HEK293 (cell line): ENCODE measurements at regions not wholly inside any gene's neighbourhood (a gene's known extent, or its start where the extent isn't known, plus 50 kb on each side); places are given as distances from the start of the nearest gene placed in this dataset.

Experiments used
- CTCF ChIP-seq: fragments of 450-650 bp; formaldehyde crosslinking; IDR thresholded peaks from 2 replicates; pipeline ENCODE4 v1.5.1; 2016; ENCODE audit warnings: missing biosample characterization, missing genetic modification characterization
- KLF16 ChIP-seq: fragments of 450-650 bp; formaldehyde crosslinking; IDR thresholded peaks from 2 replicates; pipeline ENCODE4 v1.5.1; 2017; ENCODE audit warnings: missing biosample characterization, missing genetic modification characterization
- REPIN1 ChIP-seq: fragments of 450-650 bp; formaldehyde crosslinking; IDR thresholded peaks from 2 replicates; pipeline ENCODE4 v1.5.1; 2017; ENCODE audit warnings: missing biosample characterization, missing genetic modification characterization, low read depth
- ZBTB7A ChIP-seq: fragments of 450-650 bp; formaldehyde crosslinking; IDR thresholded peaks from 2 replicates; pipeline ENCODE4 v1.5.1; 2016; ENCODE audit warnings: low read depth, missing biosample characterization, missing genetic modification characterization
- ZNF175 ChIP-seq: fragments of 450-650 bp; formaldehyde crosslinking; IDR thresholded peaks from 2 replicates; pipeline ENCODE4 v1.5.1; 2016; ENCODE audit warnings: missing biosample characterization, missing genetic modification characterization
- ZNF26 ChIP-seq: fragments of 450-650 bp; formaldehyde crosslinking; IDR thresholded peaks from 2 replicates; pipeline ENCODE4 v1.5.1; 2016; ENCODE audit warnings: missing biosample characterization, missing genetic modification characterization
- ZNF449 ChIP-seq: fragments of 450-650 bp; formaldehyde crosslinking; IDR thresholded peaks from 2 replicates; pipeline ENCODE4 v1.5.1; 2017; ENCODE audit warnings: missing biosample characterization, mild to moderate bottlenecking, missing genetic modification characterization, moderate library complexity
- ZNF610 ChIP-seq: fragments of 450-650 bp; formaldehyde crosslinking; IDR thresholded peaks from 2 replicates; pipeline ENCODE4 v1.5.1; 2016; ENCODE audit warnings: missing biosample characterization, missing genetic modification characterization, borderline replicate concordance
- ZNF660 ChIP-seq: fragments of 450-650 bp; IDR thresholded peaks from 2 replicates; pipeline ENCODE4 v1.5.1; 2018; ENCODE audit warnings: missing biosample characterization, mild to moderate bottlenecking, missing genetic modification characterization
- ZNF704 ChIP-seq: fragments of 450-650 bp; formaldehyde crosslinking; IDR thresholded peaks from 2 replicates; pipeline ENCODE4 v1.5.1; 2016; ENCODE audit warnings: missing biosample characterization, missing genetic modification characterization
- ZNF707 ChIP-seq: fragments of 450-650 bp; formaldehyde crosslinking; IDR thresholded peaks from 2 replicates; pipeline ENCODE4 v1.5.1; 2016; ENCODE audit warnings: missing biosample characterization, missing genetic modification characterization
- TF ChIP-seq, protein P1 (sequence below): IDR thresholded peaks from 2 replicates; pipeline ENCODE4 v1.6.1; 2011; ENCODE audit warnings: mild to moderate bottlenecking, low read depth, low read length, borderline replicate concordance
- TF ChIP-seq, protein P2 (sequence below): fragments of 450-650 bp; formaldehyde crosslinking; IDR thresholded peaks from 2 replicates; pipeline ENCODE4 v1.5.1; 2016; ENCODE audit warnings: missing biosample characterization, missing genetic modification characterization

GRCh38 chr5:2986301-2986700 lies 234.8 kb upstream of the IRX2 start:
- TF ChIP-seq ZNF704 (tag by site-specific recombination) (no peak), ZNF660 (no peak), ZNF175 (tag by site-specific recombination) (no peak), ZNF449 (tag by site-specific recombination) (no peak), CTCF (tag by site-specific recombination) (no peak), ZBTB7A (no peak), ZNF610 (tag by site-specific recombination) (no peak), ZNF26 (tag by site-specific recombination) (no peak), REPIN1 (tag by site-specific recombination) (no peak), KLF16 (tag by site-specific recombination) (no peak), ZNF707 (tag by site-specific recombination) (no peak)
- TF ChIP-seq, protein P1, sequence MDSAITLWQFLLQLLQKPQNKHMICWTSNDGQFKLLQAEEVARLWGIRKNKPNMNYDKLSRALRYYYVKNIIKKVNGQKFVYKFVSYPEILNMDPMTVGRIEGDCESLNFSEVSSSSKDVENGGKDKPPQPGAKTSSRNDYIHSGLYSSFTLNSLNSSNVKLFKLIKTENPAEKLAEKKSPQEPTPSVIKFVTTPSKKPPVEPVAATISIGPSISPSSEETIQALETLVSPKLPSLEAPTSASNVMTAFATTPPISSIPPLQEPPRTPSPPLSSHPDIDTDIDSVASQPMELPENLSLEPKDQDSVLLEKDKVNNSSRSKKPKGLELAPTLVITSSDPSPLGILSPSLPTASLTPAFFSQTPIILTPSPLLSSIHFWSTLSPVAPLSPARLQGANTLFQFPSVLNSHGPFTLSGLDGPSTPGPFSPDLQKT, result no peak
- TF ChIP-seq, protein P2, sequence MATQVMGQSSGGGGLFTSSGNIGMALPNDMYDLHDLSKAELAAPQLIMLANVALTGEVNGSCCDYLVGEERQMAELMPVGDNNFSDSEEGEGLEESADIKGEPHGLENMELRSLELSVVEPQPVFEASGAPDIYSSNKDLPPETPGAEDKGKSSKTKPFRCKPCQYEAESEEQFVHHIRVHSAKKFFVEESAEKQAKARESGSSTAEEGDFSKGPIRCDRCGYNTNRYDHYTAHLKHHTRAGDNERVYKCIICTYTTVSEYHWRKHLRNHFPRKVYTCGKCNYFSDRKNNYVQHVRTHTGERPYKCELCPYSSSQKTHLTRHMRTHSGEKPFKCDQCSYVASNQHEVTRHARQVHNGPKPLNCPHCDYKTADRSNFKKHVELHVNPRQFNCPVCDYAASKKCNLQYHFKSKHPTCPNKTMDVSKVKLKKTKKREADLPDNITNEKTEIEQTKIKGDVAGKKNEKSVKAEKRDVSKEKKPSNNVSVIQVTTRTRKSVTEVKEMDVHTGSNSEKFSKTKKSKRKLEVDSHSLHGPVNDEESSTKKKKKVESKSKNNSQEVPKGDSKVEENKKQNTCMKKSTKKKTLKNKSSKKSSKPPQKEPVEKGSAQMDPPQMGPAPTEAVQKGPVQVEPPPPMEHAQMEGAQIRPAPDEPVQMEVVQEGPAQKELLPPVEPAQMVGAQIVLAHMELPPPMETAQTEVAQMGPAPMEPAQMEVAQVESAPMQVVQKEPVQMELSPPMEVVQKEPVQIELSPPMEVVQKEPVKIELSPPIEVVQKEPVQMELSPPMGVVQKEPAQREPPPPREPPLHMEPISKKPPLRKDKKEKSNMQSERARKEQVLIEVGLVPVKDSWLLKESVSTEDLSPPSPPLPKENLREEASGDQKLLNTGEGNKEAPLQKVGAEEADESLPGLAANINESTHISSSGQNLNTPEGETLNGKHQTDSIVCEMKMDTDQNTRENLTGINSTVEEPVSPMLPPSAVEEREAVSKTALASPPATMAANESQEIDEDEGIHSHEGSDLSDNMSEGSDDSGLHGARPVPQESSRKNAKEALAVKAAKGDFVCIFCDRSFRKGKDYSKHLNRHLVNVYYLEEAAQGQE (tag by site-specific recombination), result no peak
